WERI-Rb-1 (cell line): ENCODE measurements at regions not wholly inside any gene's neighbourhood (a gene's known extent, or its start where the extent isn't known, plus 50 kb on each side); places are given as distances from the start of the nearest gene placed in this dataset.

Experiments used
- DNase-seq: peaks from one replicate; pipeline ENCODE4 v3.0.0-alpha.2; 2020
- H3K27ac ChIP-seq: fragments of 250-450 bp; sonication (Bioruptor Pico); 2 replicates; pipeline ENCODE4 v1.5.1; 2020; ENCODE audit warnings: mild to moderate bottlenecking, moderate library complexity
- H3K27me3 ChIP-seq: fragments of 250-450 bp; sonication (Bioruptor Pico); 2 replicates; pipeline ENCODE4 v1.5.1; 2021; ENCODE audit warnings: mild to moderate bottlenecking, low read depth, moderate library complexity; ENCODE audit not compliant: insufficient read depth, severe bottlenecking
- H3K36me3 ChIP-seq: fragments of 250-450 bp; sonication (Bioruptor Pico); 2 replicates; pipeline ENCODE4 v1.5.1; 2020; ENCODE audit warnings: mild to moderate bottlenecking, moderate library complexity
- H3K4me3 ChIP-seq: 2 replicates; pipeline ENCODE4 v1.5.1; 2011; ENCODE audit warnings: low read depth, mild to moderate bottlenecking, control low read depth, low read length
- H3K9me3 ChIP-seq: fragments of 250-450 bp; sonication (Bioruptor Pico); 2 replicates; pipeline ENCODE4 v1.5.1; 2021; ENCODE audit warnings: mild to moderate bottlenecking, moderate library complexity; ENCODE audit not compliant: severe bottlenecking
- CTCF ChIP-seq: IDR thresholded peaks from 2 replicates; pipeline ENCODE4 v1.5.1; 2011; ENCODE audit warnings: low read depth, mild to moderate bottlenecking, control low read depth, inconsistent platforms, low read length

- no peak for TF ChIP-seq CTCF
- no peak for DNase-seq
- H3K4me3 ChIP-seq = no peak overlapping the region
- no peaks in the 10 kb centered on the region for H3K27me3 ChIP-seq
- no peaks in the 10 kb centered on the region for H3K9me3 ChIP-seq
- H3K27ac ChIP-seq = no peak overlapping the region
- H3K36me3 ChIP-seq = no peaks in the 10 kb centered on the region
Measured at GRCh38 chr18:60199505-60199904, 173.1 kb downstream of the MC4R start.

DNA sequence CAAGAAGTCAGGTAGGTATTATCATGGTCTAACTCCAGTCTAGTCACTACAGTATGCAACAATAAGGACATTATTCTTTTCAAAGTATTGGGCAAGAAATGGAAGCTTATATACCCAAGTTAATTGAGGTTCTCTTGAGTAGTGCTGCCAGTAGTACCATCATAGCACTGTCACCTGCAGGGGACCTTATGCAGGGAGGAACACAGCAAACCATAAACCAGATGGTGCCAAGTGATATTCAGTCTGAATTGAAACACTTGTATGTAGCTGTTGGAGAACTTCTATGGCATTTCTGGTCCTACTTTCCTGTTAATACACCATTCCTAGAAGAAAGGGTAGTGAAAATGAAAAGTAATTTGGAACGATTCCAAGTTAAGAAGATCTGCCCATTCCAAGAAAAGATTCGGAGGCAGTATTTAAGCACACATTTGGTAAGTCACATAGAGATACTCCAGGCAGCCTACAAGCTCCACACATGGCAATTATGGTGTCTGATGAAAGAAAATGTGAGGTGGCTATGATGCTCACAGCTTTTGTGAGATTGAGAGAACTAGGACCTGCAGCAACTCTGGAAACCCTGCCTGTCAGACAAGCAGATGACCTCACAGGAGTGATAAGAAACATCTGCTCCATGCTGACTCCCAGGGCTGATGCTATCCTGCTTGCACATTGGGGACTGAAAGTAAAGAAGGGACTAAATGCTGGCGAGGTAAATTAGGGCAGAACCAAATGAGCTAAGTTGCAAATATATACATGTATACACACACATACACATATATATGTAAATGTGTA, 174.7 kb downstream of the MC4R start:
- Histone ChIP-seq H3K4me3 (no peak overlapping the region), H3K9me3 (no peaks in the 10 kb centered on the region), H3K27me3 (no peaks in the 10 kb centered on the region), H3K27ac (no peak overlapping the region), H3K36me3 (no peaks in the 10 kb centered on the region)
- no peak for TF ChIP-seq CTCF
- DNase-seq = no peak

DNA sequence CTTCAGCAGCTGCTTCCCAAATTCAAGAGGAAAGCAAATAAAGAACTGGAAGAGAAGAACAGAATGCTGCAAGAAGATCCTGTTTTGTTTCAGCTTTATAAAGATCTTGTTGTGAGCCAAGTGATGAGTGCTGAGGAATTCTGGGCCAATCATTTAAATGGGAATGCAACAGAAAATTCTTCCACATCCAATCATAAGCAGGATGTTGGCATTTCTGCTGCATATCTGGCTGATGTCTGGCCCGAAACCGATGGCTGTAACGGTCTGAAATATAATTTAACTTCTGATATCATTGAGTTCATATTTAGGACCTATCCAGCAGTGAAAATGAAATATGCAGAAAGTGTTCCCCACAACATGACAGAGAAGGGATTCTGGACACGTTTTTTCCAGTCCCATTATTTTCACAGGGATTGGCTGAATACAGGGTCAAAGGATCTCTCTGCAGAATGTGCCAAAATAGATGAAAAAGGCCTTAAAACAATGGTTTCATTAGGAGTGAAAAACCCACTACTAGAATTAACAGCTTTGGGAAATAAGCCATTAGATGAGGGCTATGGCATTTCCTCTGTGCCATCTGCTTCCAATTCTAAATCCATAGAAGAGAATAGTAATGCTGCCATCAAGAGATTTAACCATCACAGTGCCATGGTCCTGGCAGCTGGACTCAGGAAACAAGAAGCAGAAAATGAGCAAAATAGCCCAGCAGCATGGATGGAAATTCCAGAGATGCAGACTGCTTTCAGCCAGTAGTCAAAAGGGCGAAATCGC, 175.6 kb downstream of the MC4R start:
- no peak for TF ChIP-seq CTCF
- H3K9me3 ChIP-seq = no peaks in the 10 kb centered on the region
- H3K36me3 ChIP-seq = no peaks in the 10 kb centered on the region
- no peak overlapping the region for H3K27ac ChIP-seq
- no peaks in the 10 kb centered on the region for H3K27me3 ChIP-seq
- DNase-seq = no peak
- no peak overlapping the region for H3K4me3 ChIP-seq

DNA sequence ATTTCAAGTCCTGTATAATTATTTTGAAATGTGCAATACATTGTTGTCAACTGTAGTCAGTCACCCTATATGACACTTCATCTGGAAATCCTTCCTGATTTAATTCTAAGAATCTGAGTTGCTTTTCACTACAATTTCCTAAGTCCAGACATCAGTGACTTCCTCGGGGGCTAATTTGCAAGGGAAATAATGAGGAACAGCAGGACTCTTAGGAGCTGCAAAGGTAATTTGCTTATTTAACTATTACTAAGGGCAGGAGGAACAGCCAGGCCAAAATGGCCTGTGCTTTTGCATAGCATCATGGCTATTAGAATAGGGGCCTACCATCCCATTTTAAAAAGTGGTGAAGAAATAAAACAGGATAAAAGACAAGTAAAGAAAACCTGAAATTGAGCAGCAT, 178.8 kb downstream of the MC4R start:
- DNase-seq = no peak
- H3K27me3 ChIP-seq = no peaks in the 10 kb centered on the region
- H3K9me3 ChIP-seq = no peaks in the 10 kb centered on the region
- TF ChIP-seq CTCF = no peak
- H3K4me3 ChIP-seq = no peak overlapping the region
- H3K36me3 ChIP-seq = no peaks in the 10 kb centered on the region
- no peak overlapping the region for H3K27ac ChIP-seq

DNA sequence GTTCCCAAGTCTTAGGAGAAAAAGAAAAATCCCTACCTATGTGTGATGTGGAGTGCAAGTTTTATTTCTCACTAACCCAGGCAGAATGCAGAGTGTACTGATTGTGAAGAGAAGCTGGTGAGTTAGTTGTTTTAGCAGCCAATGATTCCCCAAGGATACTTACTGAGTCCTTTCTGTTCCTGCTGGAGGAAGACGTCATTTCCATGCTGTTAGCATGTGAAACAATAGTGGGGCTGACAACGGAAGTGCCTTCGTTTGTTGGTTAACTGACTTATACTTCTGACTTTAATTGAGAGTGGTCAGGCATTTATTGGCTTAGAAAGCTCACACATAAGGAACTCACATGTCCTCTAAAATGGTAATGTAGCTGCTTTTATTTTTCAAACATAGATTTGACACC, 180.6 kb downstream of the MC4R start:
- Histone ChIP-seq H3K9me3 (no peaks in the 10 kb centered on the region), H3K27ac (no peak overlapping the region), H3K36me3 (no peaks in the 10 kb centered on the region), H3K4me3 (no peak overlapping the region), H3K27me3 (no peaks in the 10 kb centered on the region)
- no peak for TF ChIP-seq CTCF
- DNase-seq = no peak
